Neural crest cell (in vitro differentiated cells): ENCODE measurements at regions not wholly inside any gene's neighbourhood (a gene's known extent, or its start where the extent isn't known, plus 50 kb on each side); places are given as distances from the start of the nearest gene placed in this dataset.

Experiments used
- DNase-seq: peaks from one replicate; pipeline ENCODE4 v3.0.0; 2021; ENCODE audit warnings: low read depth, mixed read lengths, low spot score
- H3K27ac Mint-ChIP-seq: one replicate; pipeline ENCODE4 v1.8.0; 2021; ENCODE audit warnings: mild to moderate bottlenecking, mixed read lengths; ENCODE audit not compliant: unreplicated experiment
- H3K27me3 Mint-ChIP-seq: 2 replicates; pipeline ENCODE4 v1.8.0; 2021; ENCODE audit warnings: low read depth, mild to moderate bottlenecking, mixed read lengths
- H3K36me3 Mint-ChIP-seq: 2 replicates; pipeline ENCODE4 v1.8.0; 2021; ENCODE audit warnings: low read depth, mild to moderate bottlenecking, mixed read lengths
- H3K4me1 Mint-ChIP-seq: 2 replicates; pipeline ENCODE4 v1.8.0; 2021; ENCODE audit warnings: mixed read lengths
- H3K4me3 Mint-ChIP-seq: one replicate; pipeline ENCODE4 v1.8.0; 2021; ENCODE audit warnings: mild to moderate bottlenecking, mixed read lengths
- H3K9me3 Mint-ChIP-seq: 2 replicates; pipeline ENCODE4 v1.8.0; 2021; ENCODE audit warnings: mixed read lengths
- TF ChIP-seq, protein P1 (sequence below): fragments of 200-600 bp; sonication (generic); conservative IDR thresholded peaks from 2 replicates; pipeline ENCODE4 v1.5.0; 2021; ENCODE audit warnings: antibody characterized with exemption, mild to moderate bottlenecking

GRCh38 chr17:72412650-72413076 is 291.8 kb downstream of the SOX9 start:
- H3K27me3 Mint-ChIP-seq: no peaks in the 10 kb centered on the region
- peaks cover 8% of the 10 kb centered on the region for H3K9me3 Mint-ChIP-seq
- TF ChIP-seq, protein P1, sequence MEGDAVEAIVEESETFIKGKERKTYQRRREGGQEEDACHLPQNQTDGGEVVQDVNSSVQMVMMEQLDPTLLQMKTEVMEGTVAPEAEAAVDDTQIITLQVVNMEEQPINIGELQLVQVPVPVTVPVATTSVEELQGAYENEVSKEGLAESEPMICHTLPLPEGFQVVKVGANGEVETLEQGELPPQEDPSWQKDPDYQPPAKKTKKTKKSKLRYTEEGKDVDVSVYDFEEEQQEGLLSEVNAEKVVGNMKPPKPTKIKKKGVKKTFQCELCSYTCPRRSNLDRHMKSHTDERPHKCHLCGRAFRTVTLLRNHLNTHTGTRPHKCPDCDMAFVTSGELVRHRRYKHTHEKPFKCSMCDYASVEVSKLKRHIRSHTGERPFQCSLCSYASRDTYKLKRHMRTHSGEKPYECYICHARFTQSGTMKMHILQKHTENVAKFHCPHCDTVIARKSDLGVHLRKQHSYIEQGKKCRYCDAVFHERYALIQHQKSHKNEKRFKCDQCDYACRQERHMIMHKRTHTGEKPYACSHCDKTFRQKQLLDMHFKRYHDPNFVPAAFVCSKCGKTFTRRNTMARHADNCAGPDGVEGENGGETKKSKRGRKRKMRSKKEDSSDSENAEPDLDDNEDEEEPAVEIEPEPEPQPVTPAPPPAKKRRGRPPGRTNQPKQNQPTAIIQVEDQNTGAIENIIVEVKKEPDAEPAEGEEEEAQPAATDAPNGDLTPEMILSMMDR: no peak
- H3K4me3 Mint-ChIP-seq: no peak overlapping the region
- no peak for DNase-seq
- no peak overlapping the region for H3K27ac Mint-ChIP-seq
- H3K36me3 Mint-ChIP-seq: peaks cover 4% of the 10 kb centered on the region
- H3K4me1 Mint-ChIP-seq: peaks cover 26% of the 10 kb centered on the region

DNA sequence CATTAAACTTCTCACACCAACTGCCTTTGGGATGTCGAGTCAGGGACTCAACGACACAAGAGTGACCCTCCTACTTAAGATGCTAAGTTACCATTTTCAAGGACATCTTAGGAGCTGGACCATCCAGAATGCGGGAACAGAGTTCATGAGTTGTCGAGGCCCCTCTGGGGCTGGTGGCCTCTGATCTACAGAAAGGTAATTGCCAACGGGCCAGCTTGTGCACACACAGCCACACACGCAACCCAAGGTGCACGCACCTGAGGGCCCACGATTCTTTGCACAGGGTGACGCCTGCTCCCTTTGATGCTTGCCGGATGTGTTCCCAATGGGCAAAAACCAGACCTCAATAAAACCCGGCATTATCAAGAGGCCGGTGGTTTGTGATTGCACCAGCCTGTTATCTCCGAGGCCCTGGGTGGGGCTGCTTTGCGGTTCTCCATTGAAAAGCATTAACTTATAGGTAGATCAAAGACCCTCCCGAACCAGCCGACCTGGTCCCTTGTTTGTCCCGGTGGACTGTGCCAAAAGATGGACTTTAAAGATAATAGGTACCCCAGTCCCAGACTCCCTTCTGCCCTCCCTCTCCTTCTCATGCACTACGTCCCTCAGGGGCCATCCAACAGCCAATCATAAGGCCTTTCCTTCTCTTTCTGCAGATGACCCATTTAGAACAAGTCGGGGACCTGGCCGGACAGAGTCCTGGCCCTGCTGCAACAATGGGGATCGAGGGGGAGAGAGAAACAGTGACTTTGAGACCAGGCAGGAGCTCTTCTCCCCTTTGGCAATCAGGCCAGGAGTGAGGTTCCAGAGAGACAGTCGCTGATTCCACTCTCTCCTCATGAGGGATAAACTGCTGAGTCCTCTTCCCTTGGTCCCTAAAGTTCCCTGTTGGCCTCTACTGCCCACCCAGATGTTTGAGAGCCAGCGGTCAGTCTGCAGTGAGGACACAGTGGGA is 292.5 kb downstream of the SOX9 start:
- Mint-ChIP-seq H3K36me3 (peaks cover 7% of the 10 kb centered on the region), H3K4me1 (peaks cover 19% of the 10 kb centered on the region), H3K27me3 (no peaks in the 10 kb centered on the region), H3K4me3 (no peak overlapping the region), H3K9me3 (peaks cover 11% of the 10 kb centered on the region), H3K27ac (no peak overlapping the region)
- TF ChIP-seq, protein P1: no peak
- no peak for DNase-seq

GRCh38 chr17:72414032-72414396 is 293.2 kb downstream of the SOX9 start:
- TF ChIP-seq, protein P1: no peak
- DNase-seq: no peak
- Mint-ChIP-seq H3K4me3 (no peak overlapping the region), H3K4me1 (peaks cover 17% of the 10 kb centered on the region), H3K27ac (no peak overlapping the region), H3K9me3 (peaks cover 15% of the 10 kb centered on the region), H3K27me3 (no peaks in the 10 kb centered on the region), H3K36me3 (peaks cover 13% of the 10 kb centered on the region)

GRCh38 chr17:72414967-72415853 is 294.4 kb downstream of the SOX9 start:
- no peak overlapping the region for H3K27ac Mint-ChIP-seq
- TF ChIP-seq, protein P1: no peak
- peaks cover 17% of the 10 kb centered on the region for H3K4me1 Mint-ChIP-seq
- no peaks in the 10 kb centered on the region for H3K27me3 Mint-ChIP-seq
- H3K4me3 Mint-ChIP-seq: no peak overlapping the region
- no peak for DNase-seq
- peaks cover 13% of the 10 kb centered on the region for H3K36me3 Mint-ChIP-seq
- H3K9me3 Mint-ChIP-seq: peaks cover 15% of the 10 kb centered on the region

GRCh38 chr17:72416054-72416675 is 295.3 kb downstream of the SOX9 start:
- peaks cover 13% of the 10 kb centered on the region for H3K36me3 Mint-ChIP-seq
- H3K4me1 Mint-ChIP-seq: peaks cover 17% of the 10 kb centered on the region
- DNase-seq: no peak
- H3K9me3 Mint-ChIP-seq: peaks cover 15% of the 10 kb centered on the region
- no peaks in the 10 kb centered on the region for H3K27me3 Mint-ChIP-seq
- H3K27ac Mint-ChIP-seq: no peak overlapping the region
- TF ChIP-seq, protein P1: no peak
- no peak overlapping the region for H3K4me3 Mint-ChIP-seq
